GM12878 (cell line): ENCODE measurements at regions not wholly inside any gene's neighbourhood (a gene's known extent, or its start where the extent isn't known, plus 50 kb on each side); places are given as distances from the start of the nearest gene placed in this dataset.

Experiments used
- ATAC-seq: fragments of 200-7000 bp; cut with Tn5 transposase; 3 replicates; pipeline ENCODE4 v1.9.1; 2020; ENCODE audit warnings: mild to moderate bottlenecking, moderate library complexity
- BruUV-seq: library from RNA; stranded (reverse); fragments of 400-500 nt; replicated peaks from 2 replicates; lab custom pipeline; 2021; lab: Mats Ljungman, UMichigan
- CTCF ChIA-PET: fragments of 300-600 bp; sonication (Branson Sonifier 250); formaldehyde crosslinking; extraction: SDS; loops from one replicate; lab custom pipeline; 2021; ENCODE audit warnings: inconsistent platforms; lab: Yijun Ruan, JAX
- POLR2A ChIA-PET: fragments of 350-600 bp; formaldehyde crosslinking; extraction: SDS; loops from one replicate; lab custom pipeline; 2021; ENCODE audit warnings: inconsistent platforms; lab: Charles Lee
- RAD21 ChIA-PET: fragments of 300-600 bp; sonication (Branson Sonifier 250); formaldehyde crosslinking; loops from one replicate; lab custom pipeline; 2023; ENCODE audit warnings: antibody characterized with exemption; ENCODE audit not compliant: unreplicated experiment; lab: Charles Lee
- SMC1A ChIA-PET: fragments of 300-600 bp; sonication (Branson Sonifier 250); formaldehyde crosslinking; loops from one replicate; lab custom pipeline; 2023; ENCODE audit not compliant: unreplicated experiment, uncharacterized antibody; lab: Charles Lee
- DNase-seq: peaks from one replicate; pipeline ENCODE4 v3.0.0-alpha.2; 2011; ENCODE audit warnings: low read depth, low spot score
- FAIRE-seq: peaks from 3 replicates; lab custom pipeline; 2011; peaks lifted over from hg19 to GRCh38; lab: Jason Lieb, UNC
- H2AFZ ChIP-seq: 2 replicates; pipeline ENCODE4 v1.6.0; 2011; ENCODE audit warnings: low read depth, low read length, control low read depth; ENCODE audit not compliant: control insufficient read depth
- H3K27ac ChIP-seq: 2 replicates; pipeline ENCODE4 v1.5.1; 2011; ENCODE audit warnings: control low read depth; ENCODE audit not compliant: control insufficient read depth, insufficient read depth
- H3K27me3 ChIP-seq, 2 experiments: replicated peaks in 1 of 2; 2 replicates each; pipeline versions ENCODE4 v1.6.0 to v1.6.1; 2011; ENCODE audit warnings: low read length in 1 of 2; ENCODE audit not compliant: control insufficient read depth in 2 of 2, insufficient read depth in 2 of 2
- H3K36me3 ChIP-seq, 2 experiments: 2 replicates each; pipeline ENCODE4 v1.5.1; 2011; ENCODE audit warnings: low read length in 1 of 2; ENCODE audit not compliant: control insufficient read depth in 2 of 2, insufficient read depth in 2 of 2
- H3K4me1 ChIP-seq: 2 replicates; pipeline ENCODE4 v1.6.1; 2011; ENCODE audit warnings: mild to moderate bottlenecking, low read length, moderate library complexity, mixed read lengths; ENCODE audit not compliant: control insufficient read depth, insufficient read depth
- H3K4me2 ChIP-seq: 2 replicates; pipeline ENCODE4 v1.6.0; 2011; ENCODE audit warnings: control low read depth; ENCODE audit not compliant: control insufficient read depth, insufficient read depth
- H3K4me3 ChIP-seq: fragments of 200-600 bp; sonication (generic); 2 replicates; pipeline ENCODE4 v1.5.1; 2016
- H3K79me2 ChIP-seq: 2 replicates; pipeline ENCODE4 v1.6.0; 2011; ENCODE audit warnings: low read length; ENCODE audit not compliant: control insufficient read depth, insufficient read depth
- H3K9ac ChIP-seq: 2 replicates; pipeline ENCODE4 v1.8.0; 2011; ENCODE audit warnings: low read length, control low read depth, mixed read lengths; ENCODE audit not compliant: control insufficient read depth, insufficient read depth
- H3K9me3 ChIP-seq: replicated peaks from 3 replicates; pipeline ENCODE4 v1.5.1; 2011; ENCODE audit warnings: mild to moderate bottlenecking, low read length; ENCODE audit not compliant: control insufficient read depth, insufficient read depth
- H4K20me1 ChIP-seq: 2 replicates; pipeline ENCODE4 v1.6.0; 2011; ENCODE audit not compliant: control insufficient read depth, insufficient read depth
- ATF7 ChIP-seq: fragments of 450-650 bp; IDR thresholded peaks from 2 replicates; pipeline ENCODE4 v1.6.1; 2016; ENCODE audit warnings: low read depth, mild to moderate bottlenecking
- CBX3 ChIP-seq: fragments of 200-600 bp; sonication (generic); IDR thresholded peaks from 2 replicates; pipeline ENCODE4 v1.6.1; 2016; ENCODE audit warnings: low read depth, borderline replicate concordance
- ETV6 ChIP-seq, 2 experiments: fragments of 450-650 bp in 1 of 2; IDR thresholded peaks in 1 of 2; conservative IDR thresholded peaks in 1 of 2; 2 replicates each; pipeline ENCODE4 v1.6.1; 2014; ENCODE audit warnings: antibody characterized with exemption in 1 of 2, borderline replicate concordance in 1 of 2, low read depth in 1 of 2, mild to moderate bottlenecking in 1 of 2, moderate library complexity in 1 of 2
- KAT2A ChIP-seq: conservative IDR thresholded peaks from 2 replicates; pipeline ENCODE4 v1.6.1; 2011; ENCODE audit warnings: low read depth, low read length; ENCODE audit not compliant: control insufficient read depth
- ZZZ3 ChIP-seq: IDR thresholded peaks from 2 replicates; pipeline ENCODE4 v1.6.1; 2011; ENCODE audit warnings: low read depth; ENCODE audit not compliant: control insufficient read depth, insufficient read length
- WGBS: methylation state at CpG from one replicate; pipeline ENCODE4 v1.1.6; 2016; ENCODE audit warnings: low lambda C conversion rate; ENCODE audit not compliant: insufficient replicate concordance, insufficient coverage; ENCODE audit errors: missing lambda C conversion rate; 5-methylcytosine and 5-hydroxymethylcytosine counted together
- in situ Hi-C: fragments of 300-500 bp; cut with MboI; formaldehyde crosslinking; loops from 9 replicates; pipeline ENCODE4 v1.14.3; 2018; ENCODE audit warnings: mixed read lengths
- intact Hi-C: fragments of 100-400 bp; cut with micrococcal nuclease; formaldehyde crosslinking; loops from one replicate; pipeline ENCODE4 v1.14.2; 2022; ENCODE audit not compliant: unreplicated experiment
- TF ChIP-seq, protein P1 (sequence below): fragments of 150-350 bp; IDR thresholded peaks from 2 replicates; pipeline ENCODE4 v1.6.1; 2014; ENCODE audit warnings: mild to moderate bottlenecking, low read depth, low read length
- TF ChIP-seq, protein P2 (sequence below), 3 experiments: IDR thresholded peaks in 2 of 3; conservative IDR thresholded peaks in 1 of 3; 2 replicates each; pipeline ENCODE4 v1.5.1; 2011; ENCODE audit warnings: low read depth in 3 of 3, low read length in 3 of 3, mild to moderate bottlenecking in 3 of 3, control low read depth in 2 of 3, moderate library complexity in 2 of 3, inconsistent platforms in 1 of 3, mixed read lengths in 1 of 3; ENCODE audit not compliant: control insufficient read depth in 2 of 3, insufficient read depth in 1 of 3; ENCODE audit errors: extremely low read depth in 1 of 3
- TF ChIP-seq, protein P3 (sequence below): fragments of 450-650 bp; IDR thresholded peaks from 2 replicates; pipeline ENCODE4 v1.6.1; 2018; ENCODE audit warnings: mild to moderate bottlenecking, low read depth, moderate library complexity; ENCODE audit not compliant: partially characterized antibody

DNA sequence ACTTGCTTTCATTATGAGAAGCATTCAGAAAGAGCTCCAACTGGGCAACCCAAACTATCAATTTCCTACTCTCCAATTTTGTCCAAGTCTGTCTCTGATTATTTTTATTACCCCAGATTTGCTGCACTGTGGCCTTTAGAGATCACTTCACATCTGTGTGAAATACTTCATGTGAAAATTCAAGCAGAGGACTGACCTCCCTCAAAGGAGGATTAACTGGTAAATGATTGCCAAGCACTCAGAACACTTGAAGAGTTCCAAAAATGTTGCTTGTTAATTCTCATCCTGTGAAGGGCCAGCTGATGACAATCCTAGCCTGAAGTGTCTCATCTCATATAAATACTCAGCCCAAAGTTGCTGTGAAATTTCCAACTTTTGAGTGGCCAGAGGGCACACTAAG lies 182.8 kb upstream of the DGKB start (continued):
- TF ChIP-seq, protein P1, sequence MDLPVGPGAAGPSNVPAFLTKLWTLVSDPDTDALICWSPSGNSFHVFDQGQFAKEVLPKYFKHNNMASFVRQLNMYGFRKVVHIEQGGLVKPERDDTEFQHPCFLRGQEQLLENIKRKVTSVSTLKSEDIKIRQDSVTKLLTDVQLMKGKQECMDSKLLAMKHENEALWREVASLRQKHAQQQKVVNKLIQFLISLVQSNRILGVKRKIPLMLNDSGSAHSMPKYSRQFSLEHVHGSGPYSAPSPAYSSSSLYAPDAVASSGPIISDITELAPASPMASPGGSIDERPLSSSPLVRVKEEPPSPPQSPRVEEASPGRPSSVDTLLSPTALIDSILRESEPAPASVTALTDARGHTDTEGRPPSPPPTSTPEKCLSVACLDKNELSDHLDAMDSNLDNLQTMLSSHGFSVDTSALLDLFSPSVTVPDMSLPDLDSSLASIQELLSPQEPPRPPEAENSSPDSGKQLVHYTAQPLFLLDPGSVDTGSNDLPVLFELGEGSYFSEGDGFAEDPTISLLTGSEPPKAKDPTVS, result no peak
- TF ChIP-seq, all 136 proteins: peak for 0

DNA sequence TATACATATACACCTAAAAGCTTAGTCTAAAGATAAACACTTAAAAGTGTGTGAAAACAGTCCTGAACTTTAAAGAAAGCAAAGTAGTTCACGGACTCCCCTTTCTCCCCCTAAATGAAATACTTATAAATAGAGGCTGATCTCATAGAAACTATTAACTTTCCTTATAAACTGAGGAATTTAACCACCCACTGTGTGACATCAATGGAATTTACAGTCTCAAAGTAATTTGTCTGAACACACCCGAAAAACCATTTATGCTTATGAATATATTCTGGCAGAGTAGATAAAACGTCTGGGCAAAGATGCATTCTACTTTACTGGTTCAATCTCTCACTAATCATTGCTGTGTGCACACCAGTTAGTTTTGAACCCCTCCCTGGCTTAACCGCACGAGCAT lies 181.8 kb upstream of the DGKB start:
- H3K4me3 ChIP-seq, result no peak overlapping the region
- in situ Hi-C loops, result no loop called here
- ChIA-PET SMC1A (no interaction called here), RAD21 (no interaction called here), CTCF (no interaction called here), POLR2A (no interaction called here)
- TF ChIP-seq ATF7, result no peak
- no peak for TF ChIP-seq ZZZ3
- TF ChIP-seq, protein P2, sequence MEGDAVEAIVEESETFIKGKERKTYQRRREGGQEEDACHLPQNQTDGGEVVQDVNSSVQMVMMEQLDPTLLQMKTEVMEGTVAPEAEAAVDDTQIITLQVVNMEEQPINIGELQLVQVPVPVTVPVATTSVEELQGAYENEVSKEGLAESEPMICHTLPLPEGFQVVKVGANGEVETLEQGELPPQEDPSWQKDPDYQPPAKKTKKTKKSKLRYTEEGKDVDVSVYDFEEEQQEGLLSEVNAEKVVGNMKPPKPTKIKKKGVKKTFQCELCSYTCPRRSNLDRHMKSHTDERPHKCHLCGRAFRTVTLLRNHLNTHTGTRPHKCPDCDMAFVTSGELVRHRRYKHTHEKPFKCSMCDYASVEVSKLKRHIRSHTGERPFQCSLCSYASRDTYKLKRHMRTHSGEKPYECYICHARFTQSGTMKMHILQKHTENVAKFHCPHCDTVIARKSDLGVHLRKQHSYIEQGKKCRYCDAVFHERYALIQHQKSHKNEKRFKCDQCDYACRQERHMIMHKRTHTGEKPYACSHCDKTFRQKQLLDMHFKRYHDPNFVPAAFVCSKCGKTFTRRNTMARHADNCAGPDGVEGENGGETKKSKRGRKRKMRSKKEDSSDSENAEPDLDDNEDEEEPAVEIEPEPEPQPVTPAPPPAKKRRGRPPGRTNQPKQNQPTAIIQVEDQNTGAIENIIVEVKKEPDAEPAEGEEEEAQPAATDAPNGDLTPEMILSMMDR (IDR thresholded peaks at IDR 0.05 in 2 of 3, conservative IDR thresholded peaks at IDR 0.05 in 1 of 3; ENCODE audit: control insufficient read depth in 2 of 3, extremely low read depth in 1 of 3, insufficient read depth in 1 of 3, low read depth in 3 of 3, low read length in 3 of 3), result no peak
- TF ChIP-seq KAT2A, result no peak
- TF ChIP-seq, protein P3, sequence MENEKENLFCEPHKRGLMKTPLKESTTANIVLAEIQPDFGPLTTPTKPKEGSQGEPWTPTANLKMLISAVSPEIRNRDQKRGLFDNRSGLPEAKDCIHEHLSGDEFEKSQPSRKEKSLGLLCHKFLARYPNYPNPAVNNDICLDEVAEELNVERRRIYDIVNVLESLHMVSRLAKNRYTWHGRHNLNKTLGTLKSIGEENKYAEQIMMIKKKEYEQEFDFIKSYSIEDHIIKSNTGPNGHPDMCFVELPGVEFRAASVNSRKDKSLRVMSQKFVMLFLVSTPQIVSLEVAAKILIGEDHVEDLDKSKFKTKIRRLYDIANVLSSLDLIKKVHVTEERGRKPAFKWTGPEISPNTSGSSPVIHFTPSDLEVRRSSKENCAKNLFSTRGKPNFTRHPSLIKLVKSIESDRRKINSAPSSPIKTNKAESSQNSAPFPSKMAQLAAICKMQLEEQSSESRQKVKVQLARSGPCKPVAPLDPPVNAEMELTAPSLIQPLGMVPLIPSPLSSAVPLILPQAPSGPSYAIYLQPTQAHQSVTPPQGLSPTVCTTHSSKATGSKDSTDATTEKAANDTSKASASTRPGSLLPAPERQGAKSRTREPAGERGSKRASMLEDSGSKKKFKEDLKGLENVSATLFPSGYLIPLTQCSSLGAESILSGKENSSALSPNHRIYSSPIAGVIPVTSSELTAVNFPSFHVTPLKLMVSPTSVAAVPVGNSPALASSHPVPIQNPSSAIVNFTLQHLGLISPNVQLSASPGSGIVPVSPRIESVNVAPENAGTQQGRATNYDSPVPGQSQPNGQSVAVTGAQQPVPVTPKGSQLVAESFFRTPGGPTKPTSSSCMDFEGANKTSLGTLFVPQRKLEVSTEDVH, result no peak
- TF ChIP-seq CBX3, result no peak
- no peak for TF ChIP-seq ETV6 (conservative IDR thresholded peaks at IDR 0.05 in 1 of 2, IDR thresholded peaks at IDR 0.05 in 1 of 2; ENCODE audit: borderline replicate concordance in 1 of 2, low read depth in 1 of 2)
- DNase-seq, result no peak
- no TSS peak for BruUV-seq
- no peaks in the 10 kb centered on the region for H4K20me1 ChIP-seq
- no peaks in the 10 kb centered on the region for H3K79me2 ChIP-seq
- H3K27ac ChIP-seq, result no peak overlapping the region
- no peak overlapping the region for H3K9ac ChIP-seq
- no peaks in the 10 kb centered on the region for H3K36me3 ChIP-seq
- 21% methylated on average over 5 of the region's 5 CpGs for WGBS
- no peak overlapping the region for H2AFZ ChIP-seq
- no peak overlapping the region for H3K4me2 ChIP-seq
- intact Hi-C loops, result no loop called here
- H3K4me1 ChIP-seq, result no peaks in the 10 kb centered on the region
- H3K27me3 ChIP-seq, result no peaks in the 10 kb centered on the region
- no peaks in the 10 kb centered on the region for H3K9me3 ChIP-seq
- FAIRE-seq, result no peak
- no peak for ATAC-seq
